GM19467 (cell line): ENCODE measurements at regions not wholly inside any gene's neighbourhood (a gene's known extent, or its start where the extent isn't known, plus 50 kb on each side); places are given as distances from the start of the nearest gene placed in this dataset.

ENCODE experiments used
- ATAC-seq: cut with Tn5 transposase; IDR thresholded peaks from one replicate; pipeline ENCODE4 v1.9.1; 2021; ENCODE audit warnings: mild to moderate bottlenecking, moderate library complexity; ENCODE audit not compliant: unreplicated experiment

- no peak for ATAC-seq
Measured at GRCh38 chr7:42460148-42460547, 223.1 kb upstream of the GLI3 start.

GRCh38 chr7:42457663-42458062 is 220.7 kb upstream of the GLI3 start:
- no peak for ATAC-seq

GRCh38 chr7:42456756-42457276 is 219.8 kb upstream of the GLI3 start:
- no peak for ATAC-seq

- ATAC-seq, result no peak
Measured at GRCh38 chr7:42456267-42456666, 219.3 kb upstream of the GLI3 start.

GRCh38 chr7:42453931-42454361 is 216.9 kb upstream of the GLI3 start:
- no peak for ATAC-seq

- ATAC-seq, result no peak
Measured at GRCh38 chr7:42452356-42452755, 215.3 kb upstream of the GLI3 start.

- no peak for ATAC-seq
Measured at GRCh38 chr7:42449431-42449830, 212.4 kb upstream of the GLI3 start.

- no peak for ATAC-seq
Measured at GRCh38 chr7:42448901-42449300, 211.9 kb upstream of the GLI3 start.

GRCh38 chr7:42445691-42446090 is 208.7 kb upstream of the GLI3 start:
- no peak for ATAC-seq

GRCh38 chr7:42440951-42441350 is 203.9 kb upstream of the GLI3 start:
- ATAC-seq, result no peak

- no peak for ATAC-seq
Measured at GRCh38 chr7:42432644-42433043, 195.6 kb upstream of the GLI3 start.

- ATAC-seq, result no peak
Measured at GRCh38 chr7:42431873-42432272, 194.9 kb upstream of the GLI3 start.

GRCh38 chr7:42429339-42429738 is 192.3 kb upstream of the GLI3 start:
- no peak for ATAC-seq

- ATAC-seq, result no peak
Measured at GRCh38 chr7:42426163-42426562, 189.2 kb upstream of the GLI3 start.

GRCh38 chr7:42414941-42415505 is 178.0 kb upstream of the GLI3 start:
- no peak for ATAC-seq

GRCh38 chr7:42414028-42414427 is 177.0 kb upstream of the GLI3 start:
- no peak for ATAC-seq

GRCh38 chr7:42409296-42409695 is 172.3 kb upstream of the GLI3 start:
- ATAC-seq, result no peak

- ATAC-seq, result no peak
Measured at GRCh38 chr7:42407833-42408232, 170.8 kb upstream of the GLI3 start.

- no peak for ATAC-seq
Measured at GRCh38 chr7:42407021-42407710, 170.2 kb upstream of the GLI3 start.

- ATAC-seq, result no peak
Measured at GRCh38 chr7:42406358-42406757, 169.3 kb upstream of the GLI3 start.

GRCh38 chr7:42405782-42406181 is 168.8 kb upstream of the GLI3 start:
- no peak for ATAC-seq

- ATAC-seq, result no peak
Measured at GRCh38 chr7:42403831-42404230, 166.8 kb upstream of the GLI3 start.

GRCh38 chr7:42400961-42401360 is 164.0 kb upstream of the GLI3 start:
- ATAC-seq, result no peak
